GM21529 (cell line): ENCODE measurements at regions not wholly inside any gene's neighbourhood (a gene's known extent, or its start where the extent isn't known, plus 50 kb on each side); places are given as distances from the start of the nearest gene placed in this dataset.

Experiments used
- ATAC-seq: cut with Tn5 transposase; IDR thresholded peaks from one replicate; pipeline ENCODE4 v1.9.1; 2021; ENCODE audit not compliant: unreplicated experiment

DNA sequence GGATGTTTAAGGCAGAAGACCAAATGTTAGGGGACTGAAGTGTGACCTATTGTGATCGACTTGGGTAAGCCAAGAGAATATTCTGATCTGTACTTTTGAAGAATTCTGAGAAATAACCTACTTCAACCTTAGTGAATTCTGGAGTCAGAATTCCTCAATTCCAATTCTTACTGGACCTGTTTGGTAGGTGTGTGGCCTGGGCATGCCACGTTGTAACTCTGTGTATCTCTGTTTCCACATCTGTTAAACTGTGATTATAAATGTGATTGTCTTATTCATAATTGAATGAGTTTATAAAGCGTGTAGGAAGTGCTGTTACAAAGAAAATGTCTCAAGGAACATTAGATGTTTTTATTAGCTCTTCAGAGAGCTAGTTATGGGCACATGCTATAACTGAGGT, 64.5 kb downstream of the TUSC1 start:
- no peak for ATAC-seq

DNA sequence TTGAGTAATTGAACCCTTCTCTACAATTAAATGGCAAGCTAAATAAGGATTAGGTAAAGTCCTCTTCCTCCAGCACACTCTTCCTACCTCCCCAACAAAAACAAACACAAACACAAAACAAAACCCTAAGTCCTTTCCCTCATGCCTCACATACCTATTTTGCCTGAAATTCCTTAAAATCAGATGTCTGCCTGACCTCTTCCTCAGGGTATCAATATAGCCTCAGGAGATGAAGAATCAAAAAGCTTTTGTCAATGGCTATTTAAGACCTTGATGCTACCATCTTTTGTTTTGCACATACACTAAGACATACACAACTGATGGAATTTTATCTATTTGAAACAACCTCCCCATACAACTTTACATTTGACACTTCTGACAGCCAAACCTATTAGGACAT, 75.1 kb downstream of the TUSC1 start:
- ATAC-seq, result no peak

DNA sequence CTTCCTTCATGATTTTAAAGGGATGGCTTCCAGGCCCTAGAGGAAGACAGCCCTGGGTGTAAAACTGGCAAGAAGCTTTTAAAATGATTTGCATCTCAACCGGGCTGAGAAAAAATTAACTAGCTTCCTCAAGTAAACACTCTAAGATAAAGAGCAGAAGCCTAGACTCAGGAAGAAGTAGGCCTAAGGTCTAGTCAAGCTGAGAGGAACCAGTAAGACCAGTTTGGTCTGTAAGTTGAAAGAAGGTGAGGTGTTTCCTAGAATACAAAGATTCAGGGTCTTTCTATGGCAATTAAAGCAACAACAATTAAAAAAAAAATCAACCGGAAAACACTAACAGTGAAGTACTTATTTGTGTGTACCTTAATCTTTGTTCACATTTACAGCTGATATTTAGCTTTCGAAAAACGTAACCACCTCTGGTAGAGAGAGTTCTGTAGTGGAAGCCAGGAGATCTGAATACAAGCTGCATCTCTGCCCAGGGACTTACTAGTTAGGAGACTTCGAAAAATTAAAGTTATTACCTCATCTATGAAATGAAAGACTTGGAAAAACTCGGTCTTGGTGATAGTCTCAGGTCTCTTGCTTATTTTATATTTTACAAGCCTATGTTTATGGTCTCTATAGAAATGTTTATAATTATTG, 75.7 kb downstream of the TUSC1 start:
- ATAC-seq, result no peak

DNA sequence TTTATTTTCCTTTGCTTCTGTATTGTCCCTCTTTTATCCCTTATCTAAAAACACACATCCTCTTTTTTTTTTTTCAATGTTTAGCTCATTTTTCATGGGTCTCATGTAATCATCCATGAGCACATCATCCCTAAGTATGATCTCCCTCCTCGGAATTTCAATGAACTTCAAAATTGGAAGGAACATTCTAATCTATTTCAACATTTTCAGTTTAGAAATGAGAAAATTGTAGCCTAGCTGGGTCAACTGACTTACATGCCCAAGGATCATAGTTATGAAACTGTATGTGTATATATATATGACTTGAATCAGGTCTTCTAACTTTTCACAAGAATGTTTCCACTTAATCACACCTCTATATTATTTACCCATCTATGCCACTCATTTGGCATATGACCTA, 77.7 kb downstream of the TUSC1 start:
- no peak for ATAC-seq

DNA sequence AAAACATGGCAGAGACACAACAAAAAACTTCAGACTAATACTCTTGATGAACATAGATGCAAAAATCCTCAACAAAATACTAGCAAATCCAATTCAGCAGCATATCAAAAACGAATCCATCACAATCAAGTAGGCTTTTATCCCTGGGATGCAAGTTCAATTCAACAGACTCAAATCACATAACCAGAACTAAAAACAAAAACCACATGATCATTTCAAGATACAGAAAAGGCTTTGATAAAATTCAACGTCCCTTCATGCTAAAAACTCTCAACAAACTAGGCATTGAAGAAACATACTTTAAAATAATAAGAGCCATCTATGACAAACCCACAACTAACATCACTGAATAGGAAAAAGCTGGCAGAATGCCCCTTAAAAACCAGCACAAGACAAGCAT, 93.6 kb downstream of the TUSC1 start:
- no peak for ATAC-seq

DNA sequence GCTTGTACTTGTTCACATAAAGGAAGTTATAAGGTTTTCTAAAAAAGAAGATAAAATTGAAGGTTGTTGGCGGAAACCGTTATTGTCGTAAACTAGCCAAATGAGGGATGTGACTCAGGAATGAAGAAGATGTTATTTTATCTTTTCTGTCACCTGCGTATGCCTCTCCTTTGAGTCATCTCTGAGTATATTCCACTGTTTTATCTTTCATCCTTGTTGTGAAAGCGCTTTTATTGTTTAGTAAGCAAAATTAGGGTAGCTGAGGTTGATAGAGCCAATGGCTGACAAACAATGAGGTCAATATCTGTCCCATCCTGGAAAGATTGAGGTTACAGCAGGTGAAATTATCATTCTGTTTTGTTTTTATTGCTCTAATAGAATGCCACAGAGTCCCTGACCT, 105.0 kb downstream of the TUSC1 start:
- ATAC-seq, result no peak

DNA sequence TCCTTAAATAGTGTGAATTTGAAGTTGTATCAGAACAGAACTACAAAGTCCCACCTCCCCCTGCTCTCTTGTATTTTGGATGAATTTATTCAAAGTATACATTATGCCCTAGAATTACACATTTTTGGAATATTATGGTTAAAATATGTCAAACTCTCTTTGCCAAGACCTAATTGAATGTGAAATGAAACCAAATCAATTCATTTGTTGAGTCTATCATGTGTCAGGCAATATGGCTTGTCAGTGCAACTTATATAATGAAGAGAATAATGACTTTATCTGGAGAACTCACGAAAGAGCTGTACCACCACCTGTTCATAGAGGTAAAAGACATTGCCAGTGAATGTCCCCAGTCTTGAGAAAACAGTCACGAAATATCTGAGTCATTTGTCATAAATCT, 106.8 kb downstream of the TUSC1 start:
- no peak for ATAC-seq

DNA sequence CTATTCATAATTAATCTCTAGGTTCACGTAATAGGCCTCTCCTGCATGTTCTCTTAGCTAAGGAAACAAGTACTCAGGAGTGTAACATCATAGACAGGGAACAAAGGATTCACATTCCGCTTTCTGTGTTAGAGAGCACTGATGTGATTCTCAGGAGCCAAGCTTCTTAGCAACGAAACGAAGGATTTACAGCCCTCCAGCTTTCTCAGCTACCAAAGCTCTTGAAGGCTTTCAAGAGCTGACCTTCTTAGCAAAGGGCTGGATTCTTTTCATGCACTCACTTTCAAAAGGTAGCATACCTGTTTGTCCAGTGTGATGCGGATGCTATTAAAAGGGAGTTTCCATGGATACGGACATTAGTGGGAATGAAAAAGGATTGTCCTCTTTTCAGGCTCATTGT, 107.4 kb downstream of the TUSC1 start:
- ATAC-seq, result no peak

DNA sequence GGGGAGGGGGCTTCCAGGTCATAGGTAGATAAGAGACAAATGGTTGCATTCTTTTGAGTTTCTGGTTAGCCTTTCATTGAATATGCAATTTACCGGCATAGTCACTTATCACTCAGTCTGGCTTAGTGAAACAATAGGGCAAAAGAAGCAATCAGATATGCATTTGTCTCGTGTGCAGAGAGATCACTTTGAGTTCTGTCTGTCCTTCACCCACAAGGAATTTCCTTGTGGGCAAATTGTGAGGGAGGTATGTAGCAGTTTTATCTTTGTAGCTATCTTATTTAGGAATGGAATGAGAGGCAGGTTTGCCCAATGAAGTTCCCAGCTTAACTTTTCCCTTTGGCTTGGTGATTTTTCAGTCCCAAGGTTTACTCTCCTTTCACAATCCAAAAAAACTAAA, 116.1 kb downstream of the TUSC1 start:
- no peak for ATAC-seq

DNA sequence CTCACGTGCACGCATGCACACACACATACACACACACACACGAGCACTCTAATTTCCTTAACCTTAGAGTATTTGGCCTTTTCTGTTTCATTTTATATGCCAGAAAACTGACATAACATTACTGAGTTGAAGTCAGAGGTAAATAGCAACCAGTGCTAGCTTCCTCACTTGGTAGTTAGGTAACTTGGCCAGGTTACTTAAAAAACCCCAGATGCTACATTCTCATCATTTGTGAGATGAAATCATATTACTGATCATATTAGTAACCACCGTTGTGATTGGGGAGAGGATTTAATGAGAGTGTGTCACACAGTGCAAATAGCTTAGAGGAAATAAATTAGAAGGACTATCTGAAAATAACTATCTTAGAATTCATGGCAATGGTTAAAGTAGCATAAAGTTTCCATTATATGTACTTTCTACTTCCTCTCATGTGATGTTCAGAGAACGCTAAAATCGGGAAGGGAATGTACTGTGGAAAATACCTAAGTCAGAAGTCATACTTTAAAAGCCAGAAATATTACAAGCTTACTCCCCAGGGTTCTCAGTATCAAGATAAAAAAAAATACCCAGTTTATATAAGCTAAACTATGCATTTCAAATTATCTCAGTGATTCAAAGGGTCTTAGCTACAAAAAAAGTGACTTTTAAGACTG, 120.5 kb downstream of the TUSC1 start:
- ATAC-seq, result no peak

DNA sequence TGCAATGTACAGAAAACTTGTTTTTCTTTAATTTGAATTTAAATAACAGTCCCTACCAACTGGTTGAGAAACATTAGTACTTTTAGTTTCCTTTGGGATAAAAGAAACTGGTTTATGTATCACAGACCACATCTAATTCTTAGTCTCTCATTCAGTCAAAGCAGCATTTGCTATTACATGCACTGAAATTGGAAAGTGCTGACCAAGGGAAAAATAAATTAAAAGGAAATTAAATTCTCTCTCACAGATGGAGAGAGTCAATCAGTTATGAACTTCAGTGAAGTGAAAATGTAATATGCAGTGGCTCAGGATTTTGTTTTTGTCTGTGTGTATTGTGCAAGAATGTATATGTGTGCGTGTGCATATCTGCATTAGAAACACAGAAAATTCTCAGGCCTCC, 121.7 kb downstream of the TUSC1 start:
- ATAC-seq, result no peak

DNA sequence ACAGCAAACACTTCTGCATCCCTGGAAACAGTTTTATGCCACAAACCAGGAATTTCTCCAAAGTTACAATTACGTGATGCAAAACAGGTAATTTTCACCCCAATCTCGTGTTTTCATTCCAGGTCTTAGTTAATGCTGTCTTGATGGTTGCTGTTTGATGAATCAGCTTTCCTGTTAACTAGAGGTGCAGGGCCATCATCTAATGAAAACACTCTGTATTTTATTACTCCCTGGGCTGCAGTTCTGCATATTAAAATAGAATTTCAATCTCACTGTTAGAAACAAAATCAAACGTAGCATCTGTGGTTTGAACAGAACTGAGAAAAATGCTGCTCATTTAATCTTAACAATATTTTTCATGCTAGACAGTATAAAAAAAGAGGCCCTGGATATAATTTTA, 129.4 kb downstream of the TUSC1 start:
- ATAC-seq, result no peak

DNA sequence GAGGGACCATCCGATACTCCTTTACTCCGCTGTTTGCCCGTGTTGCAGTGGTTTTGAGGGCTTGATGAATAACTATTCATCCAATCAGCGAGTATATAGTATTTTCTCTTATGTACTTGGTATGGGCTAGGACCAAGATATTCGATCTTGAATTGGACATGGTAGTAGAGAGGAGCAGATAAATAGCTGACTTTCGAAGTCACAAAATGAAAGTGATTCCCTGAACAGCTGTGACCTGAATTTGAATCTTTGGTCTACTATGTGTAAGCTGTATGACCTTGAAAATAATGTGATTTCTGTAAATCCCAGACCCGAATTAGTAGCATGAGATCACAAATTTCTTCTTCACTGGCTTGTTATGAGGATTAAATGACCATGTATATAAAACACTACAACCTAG, 134.4 kb downstream of the TUSC1 start:
- ATAC-seq, result no peak

DNA sequence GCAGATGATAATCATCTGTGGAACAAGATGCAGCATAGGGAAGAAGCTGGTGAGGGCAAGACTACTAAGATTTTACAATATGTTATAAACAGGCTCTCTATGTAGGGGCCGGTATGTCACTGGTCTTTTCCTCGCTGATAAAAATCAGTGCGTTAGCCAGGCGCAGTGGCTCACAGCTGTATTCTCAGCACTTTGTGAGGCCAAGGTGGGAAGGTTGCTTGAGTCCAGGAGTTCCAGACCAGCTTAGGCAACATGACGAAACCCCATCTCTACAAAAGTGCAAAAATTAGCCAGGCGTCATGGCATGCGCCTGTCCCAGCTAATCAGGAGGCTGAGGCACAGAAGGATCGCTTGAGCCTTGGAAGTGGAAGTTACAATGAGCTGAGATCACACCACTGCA, 135.9 kb downstream of the TUSC1 start:
- ATAC-seq, result no peak

DNA sequence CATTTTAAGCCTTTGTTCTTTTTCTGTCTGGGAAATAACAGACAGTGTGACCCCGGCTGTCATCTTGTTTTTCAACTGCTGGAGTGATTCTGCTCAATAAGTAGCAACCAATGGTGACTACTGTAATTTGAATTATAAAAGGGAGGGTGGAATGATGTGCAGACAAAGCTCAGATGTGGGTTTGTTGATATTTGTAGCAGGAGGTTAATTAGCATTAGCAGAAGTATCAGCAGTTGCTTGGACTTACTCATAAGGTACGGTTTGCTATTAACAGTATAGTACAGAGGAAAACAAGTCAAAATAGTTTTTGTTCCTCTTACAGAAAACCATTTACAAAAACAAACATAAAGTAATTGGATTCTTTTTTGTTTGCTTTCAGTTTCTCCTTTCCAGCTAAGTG, 140.4 kb downstream of the TUSC1 start:
- ATAC-seq, result no peak

DNA sequence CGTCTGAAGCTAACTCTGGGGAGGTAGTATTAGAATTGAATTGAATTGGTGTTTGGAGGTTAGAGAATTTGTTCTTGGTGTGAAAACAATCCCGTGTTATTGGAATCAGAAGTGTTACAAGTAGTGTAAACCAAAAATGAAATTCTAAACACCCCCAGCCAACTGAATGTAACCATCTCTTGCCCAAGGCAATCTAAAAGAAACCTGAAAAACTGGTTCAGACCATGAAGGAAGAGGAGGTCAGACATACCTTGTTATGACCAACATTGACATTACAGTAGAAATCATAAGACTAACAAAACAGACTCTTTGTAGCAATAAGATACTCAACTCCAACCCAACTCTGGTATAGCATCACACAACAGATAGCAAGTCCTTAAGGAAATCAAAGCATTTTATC, 159.0 kb downstream of the TUSC1 start:
- ATAC-seq, result no peak

DNA sequence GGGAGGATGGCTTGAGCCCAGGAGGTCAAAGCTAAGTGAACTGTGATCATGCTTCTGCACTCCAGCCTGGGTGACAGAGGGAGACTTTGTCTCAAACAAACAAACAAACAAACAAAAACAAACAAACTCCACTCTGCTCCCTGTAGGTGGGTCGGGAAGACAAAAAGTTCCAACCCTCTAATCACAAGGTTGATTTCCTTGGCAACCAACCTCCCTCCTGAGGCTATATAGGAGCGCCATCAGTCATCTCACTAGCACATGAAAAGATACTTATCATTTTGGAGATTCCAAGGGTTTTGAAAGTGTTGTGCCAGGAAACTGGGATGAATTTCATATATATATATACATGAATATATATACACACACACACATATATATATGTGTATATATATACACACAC, 160.5 kb downstream of the TUSC1 start:
- no peak for ATAC-seq

DNA sequence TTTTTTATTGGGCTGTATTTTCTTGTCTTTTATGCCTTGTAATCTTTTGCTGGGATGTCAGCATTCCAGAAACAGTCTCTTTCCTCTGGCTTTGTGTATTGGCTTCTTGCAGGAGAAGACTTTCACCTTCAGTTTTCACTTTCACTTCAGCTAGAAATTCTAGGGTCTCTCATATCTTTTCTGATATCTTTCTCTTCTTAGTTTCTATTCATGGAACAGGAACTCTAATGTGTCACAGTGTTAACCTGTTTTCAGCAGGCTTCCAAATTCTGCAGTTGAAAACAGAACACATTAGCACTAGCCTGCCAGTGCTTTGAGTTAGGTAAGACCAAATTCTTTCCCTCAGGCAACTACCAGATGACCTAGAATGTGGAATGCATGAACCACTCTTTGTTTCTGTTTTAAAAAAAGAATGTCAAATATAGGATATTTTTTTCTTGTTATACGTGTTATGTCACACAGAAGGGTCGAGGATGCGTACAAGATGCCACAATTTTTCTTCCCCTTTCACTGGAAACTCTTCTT, 164.7 kb downstream of the TUSC1 start:
- ATAC-seq, result no peak

DNA sequence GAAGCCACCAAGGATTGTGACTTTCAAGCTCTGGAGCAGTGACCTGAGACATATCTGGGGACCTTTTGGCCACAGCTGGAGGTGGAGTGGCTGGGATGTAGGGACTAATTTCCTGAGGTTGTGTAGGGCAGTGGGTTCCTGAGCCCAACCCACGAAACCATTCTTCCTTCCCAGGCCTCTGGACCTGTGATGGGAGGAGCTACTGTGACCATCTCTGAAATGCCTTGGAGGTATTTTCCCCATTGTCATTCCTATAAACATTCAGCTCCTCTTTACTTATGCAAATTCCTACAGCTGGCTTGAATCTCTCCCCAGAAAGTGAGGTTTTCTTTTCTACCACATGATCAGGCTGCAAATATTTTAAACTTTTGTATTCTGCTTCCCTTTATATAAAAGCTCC, 172.6 kb downstream of the TUSC1 start:
- ATAC-seq, result no peak

DNA sequence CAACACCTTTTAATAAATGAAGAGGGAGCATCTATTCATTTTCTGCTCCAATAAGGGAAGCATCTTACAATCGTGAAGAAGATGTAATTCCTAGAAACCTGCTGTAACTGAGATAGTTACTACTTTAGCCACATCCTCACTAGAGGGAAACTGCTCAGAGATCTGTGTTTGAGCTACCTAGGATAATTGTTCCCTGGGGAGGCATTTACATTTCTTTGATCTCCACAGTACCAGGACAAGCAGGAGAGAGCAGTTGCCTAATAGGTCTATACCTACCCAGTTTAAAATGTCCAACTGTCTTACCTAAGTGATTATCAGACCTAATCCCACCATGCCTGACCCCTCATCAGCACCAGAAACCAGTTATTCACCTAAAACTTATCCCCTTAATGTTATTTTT, 196.9 kb downstream of the TUSC1 start:
- no peak for ATAC-seq

DNA sequence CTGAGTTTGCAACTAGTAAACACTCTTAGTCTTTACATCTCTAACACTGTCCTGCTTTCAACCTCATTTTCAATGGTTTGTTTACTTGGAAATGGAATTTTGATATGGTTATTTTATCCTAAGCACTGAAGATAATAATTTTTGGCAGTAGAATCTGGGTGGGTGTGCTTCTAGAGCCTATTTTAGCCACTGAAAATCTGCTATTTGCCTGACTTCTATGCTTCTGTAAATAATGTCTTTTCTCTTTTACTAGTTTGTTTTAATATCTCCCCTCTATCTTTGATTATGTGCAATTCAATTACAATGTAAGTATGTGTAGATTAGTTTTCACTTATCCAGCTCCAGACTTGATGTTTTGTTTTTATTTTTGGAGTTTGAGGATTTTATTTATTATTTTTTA, 197.5 kb downstream of the TUSC1 start:
- ATAC-seq, result no peak

DNA sequence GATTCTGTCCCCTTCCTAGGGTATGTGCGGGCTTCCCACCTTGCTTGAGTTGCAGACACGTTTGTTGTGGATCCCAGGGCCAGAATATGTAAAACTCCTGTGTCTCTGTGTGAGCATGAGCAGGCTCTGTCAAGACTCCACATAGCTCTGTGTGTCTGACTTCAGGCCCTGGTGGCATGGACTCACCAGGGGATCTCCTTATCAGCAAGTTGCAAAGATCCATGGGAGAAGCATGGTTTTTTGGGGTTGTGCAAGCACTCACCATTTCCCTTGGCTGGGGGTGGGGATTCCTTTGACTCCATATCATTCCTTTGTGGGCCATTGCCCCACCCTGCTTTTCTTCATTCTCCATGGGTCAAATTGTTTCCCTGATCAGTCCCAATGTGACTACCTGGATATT, 205.6 kb downstream of the TUSC1 start:
- ATAC-seq, result no peak

DNA sequence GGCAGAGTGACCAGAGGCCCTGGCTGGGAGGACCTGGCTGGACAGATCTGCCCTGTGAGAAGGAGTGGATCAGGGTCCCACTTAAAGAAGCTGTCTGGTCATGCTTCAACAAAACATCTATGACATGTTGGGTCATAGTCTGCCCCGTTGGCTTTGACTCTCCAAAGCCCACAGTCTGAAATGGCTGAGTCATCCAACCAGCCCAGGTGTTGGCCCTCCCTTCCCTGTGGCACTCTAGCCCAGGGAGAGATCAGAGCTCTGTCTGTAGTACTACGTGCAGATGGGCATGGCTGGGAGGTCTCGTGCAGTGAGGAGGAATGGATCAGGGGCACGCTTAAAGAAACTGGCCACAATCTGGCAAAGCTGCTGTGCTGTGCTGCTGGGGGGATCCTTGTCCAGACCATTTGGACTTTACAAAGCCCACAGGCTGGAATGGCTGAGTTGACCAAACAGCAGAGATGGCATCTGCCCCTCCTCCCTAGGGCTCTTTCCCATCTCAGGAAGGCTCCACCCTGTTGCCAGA, 206.1 kb downstream of the TUSC1 start:
- no peak for ATAC-seq
